T-cell (primary cell): ENCODE measurements at regions not wholly inside any gene's neighbourhood (a gene's known extent, or its start where the extent isn't known, plus 50 kb on each side); places are given as distances from the start of the nearest gene placed in this dataset.

Experiments
- ATAC-seq, 4 experiments: fragments of 200-7000 bp in 3 of 4; fragments of 150-1000 bp in 1 of 4; cut with Tn5 transposase; replicated peaks in 1 of 4; 1 replicate in 3 of 4; 2 replicates in 1 of 4; pipeline ENCODE4 v1.10.0; 2021; ENCODE audit warnings: moderate library complexity in 3 of 4, mild to moderate bottlenecking in 2 of 4, moderate number of reproducible peaks in 1 of 4
- CTCF ChIA-PET, 2 donors: fragments of 300-600 bp; sonication (Branson Sonifier 250); formaldehyde crosslinking; loops; one replicate each; lab custom pipeline; 2022; ENCODE audit warnings: antibody characterized with exemption in 2 of 2; lab: Charles Lee
- POLR2A ChIA-PET, 2 donors: fragments of 300-600 bp; sonication (Branson Sonifier 250); formaldehyde crosslinking; loops; one replicate each; lab custom pipeline; 2022; ENCODE audit warnings: antibody characterized with exemption in 2 of 2; lab: Charles Lee
- DNase-seq, 35 experiments: peaks; one replicate each; pipeline versions ENCODE4 v3.0.0 to v3.0.0-alpha.2; 2013 to 2023
- H3K27ac ChIP-seq: one replicate; pipeline ENCODE4 v1.5.1; 2013; ENCODE audit warnings: low read length
- H3K27me3 ChIP-seq, 2 experiments: replicated peaks in 1 of 2; 1 replicate in 1 of 2; 2 replicates in 1 of 2; pipeline versions ENCODE4 v1.6.1 to v1.7.0; 2013; ENCODE audit warnings: low read length in 1 of 2, mixed read lengths in 1 of 2; ENCODE audit not compliant: control insufficient read depth in 2 of 2, insufficient read depth in 2 of 2; ENCODE audit errors: extremely low read depth in 1 of 2
- H3K36me3 ChIP-seq, 2 donors: 1 replicate in 1 of 2; 2 replicates in 1 of 2; pipeline versions ENCODE4 v1.6.1 to v1.7.0; 2013; ENCODE audit warnings: low read length in 1 of 2; ENCODE audit not compliant: control insufficient read depth in 2 of 2, insufficient read depth in 1 of 2; ENCODE audit errors: extremely low read depth in 1 of 2
- H3K4me1 ChIP-seq, 2 experiments: 1 replicate in 1 of 2; 2 replicates in 1 of 2; pipeline versions ENCODE4 v1.6.1 to v1.7.0; 2013; ENCODE audit warnings: low read length in 2 of 2, mixed read lengths in 1 of 2; ENCODE audit not compliant: insufficient read depth in 2 of 2, control insufficient read depth in 1 of 2; ENCODE audit errors: extremely low read depth in 1 of 2
- H3K4me3 ChIP-seq, 2 donors: 1 replicate in 1 of 2; 2 replicates in 1 of 2; pipeline versions ENCODE4 v1.5.1 to v1.7.0; 2013; ENCODE audit warnings: mild to moderate bottlenecking in 2 of 2, low read length in 1 of 2, moderate library complexity in 1 of 2; ENCODE audit not compliant: control insufficient read depth in 1 of 2; ENCODE audit errors: extremely low read depth in 1 of 2
- H3K9me3 ChIP-seq: 2 replicates; pipeline ENCODE4 v1.7.0; 2013
- H3K27ac Mint-ChIP-seq, 2 donors: one replicate each; pipeline ENCODE4 v1.8.0; 2020 to 2021; ENCODE audit warnings: mild to moderate bottlenecking in 2 of 2, mixed read lengths in 2 of 2
- H3K27me3 Mint-ChIP-seq, 2 donors: one replicate each; pipeline ENCODE4 v1.8.0; 2021 to 2022; ENCODE audit warnings: mixed read lengths in 2 of 2
- H3K36me3 Mint-ChIP-seq: one replicate; pipeline ENCODE4 v1.8.0; 2021; ENCODE audit warnings: mixed read lengths
- H3K4me1 Mint-ChIP-seq, 3 donors: one replicate each; pipeline ENCODE4 v1.8.0; 2020 to 2022; ENCODE audit warnings: mixed read lengths in 3 of 3, mild to moderate bottlenecking in 1 of 3
- H3K4me3 Mint-ChIP-seq, 3 donors: one replicate each; pipeline ENCODE4 v1.8.0; 2020 to 2022; ENCODE audit warnings: mild to moderate bottlenecking in 3 of 3, mixed read lengths in 3 of 3, moderate library complexity in 3 of 3
- H3K9me3 Mint-ChIP-seq, 3 donors: one replicate each; pipeline ENCODE4 v1.8.0; 2020 to 2022; ENCODE audit warnings: mixed read lengths in 3 of 3
- WGBS: methylation state at CpG from one replicate; pipeline ENCODE4 v1.1.5; 2013; ENCODE audit warnings: missing lambda C conversion rate; ENCODE audit not compliant: insufficient coverage; 5-methylcytosine and 5-hydroxymethylcytosine counted together

GRCh38 chr5:136642976-136643375 lies 277.6 kb upstream of the TRPC7 start:
- H3K36me3 ChIP-seq = no peaks in the 10 kb centered on the region
- 71% methylated on average over 2 of the region's 2 CpGs for WGBS
- DNase-seq = no peak
- ChIA-PET POLR2A (no interaction called here), CTCF (no interaction called here)
- H3K4me3 ChIP-seq = no peak overlapping the region
- no peak for ATAC-seq
- peaks cover 0 to 4% (median 1%) of the 10 kb centered on the region in 3 donors for H3K9me3 Mint-ChIP-seq
- no peaks in the 10 kb centered on the region for H3K27me3 ChIP-seq
- no peaks in the 10 kb centered on the region for H3K4me1 Mint-ChIP-seq
- no peaks in the 10 kb centered on the region for H3K4me1 ChIP-seq
- no peak overlapping the region for H3K27ac ChIP-seq
- no peaks in the 10 kb centered on the region for H3K9me3 ChIP-seq
- H3K4me3 Mint-ChIP-seq = no peak overlapping the region
- H3K27me3 Mint-ChIP-seq = no peaks in the 10 kb centered on the region
- no peaks in the 10 kb centered on the region for H3K36me3 Mint-ChIP-seq
- H3K27ac Mint-ChIP-seq = no peak overlapping the region

- Histone ChIP-seq H3K36me3 (no peaks in the 10 kb centered on the region), H3K9me3 (no peaks in the 10 kb centered on the region), H3K27ac (no peak overlapping the region), H3K4me1 (no peaks in the 10 kb centered on the region), H3K27me3 (no peaks in the 10 kb centered on the region), H3K4me3 (no peak overlapping the region)
- no peak overlapping the region for H3K4me3 Mint-ChIP-seq
- no peak overlapping the region for H3K27ac Mint-ChIP-seq
- peaks cover 0 to 4% (median 1%) of the 10 kb centered on the region in 3 donors for H3K9me3 Mint-ChIP-seq
- CTCF ChIA-PET = no interaction called here
- POLR2A ChIA-PET = no interaction called here
- no peaks in the 10 kb centered on the region for H3K27me3 Mint-ChIP-seq
- no peaks in the 10 kb centered on the region for H3K36me3 Mint-ChIP-seq
- 89% methylated on average over 3 of the region's 3 CpGs for WGBS
- no peak for ATAC-seq
- no peaks in the 10 kb centered on the region for H3K4me1 Mint-ChIP-seq
- no peak for DNase-seq
Measured at GRCh38 chr5:136639616-136640015, 274.3 kb upstream of the TRPC7 start.

GRCh38 chr5:136638084-136638483 lies 272.7 kb upstream of the TRPC7 start:
- no peak overlapping the region for H3K4me3 ChIP-seq
- ChIA-PET CTCF (no interaction called here), POLR2A (no interaction called here)
- DNase-seq (no peak), ATAC-seq (no peak)
- Mint-ChIP-seq H3K4me3 (no peak overlapping the region), H3K4me1 (no peaks in the 10 kb centered on the region), H3K27me3 (no peaks in the 10 kb centered on the region), H3K36me3 (no peaks in the 10 kb centered on the region), H3K9me3 (peaks cover 0 to 4% (median 1%) of the 10 kb centered on the region in 3 donors), H3K27ac (no peak overlapping the region)
- H3K27ac ChIP-seq = no peak overlapping the region
- no CpG with 5 or more reads among the region's 1 CpG for WGBS
- no peaks in the 10 kb centered on the region for H3K4me1 ChIP-seq
- H3K9me3 ChIP-seq = no peaks in the 10 kb centered on the region
- H3K36me3 ChIP-seq = no peaks in the 10 kb centered on the region
- H3K27me3 ChIP-seq = no peaks in the 10 kb centered on the region

DNA sequence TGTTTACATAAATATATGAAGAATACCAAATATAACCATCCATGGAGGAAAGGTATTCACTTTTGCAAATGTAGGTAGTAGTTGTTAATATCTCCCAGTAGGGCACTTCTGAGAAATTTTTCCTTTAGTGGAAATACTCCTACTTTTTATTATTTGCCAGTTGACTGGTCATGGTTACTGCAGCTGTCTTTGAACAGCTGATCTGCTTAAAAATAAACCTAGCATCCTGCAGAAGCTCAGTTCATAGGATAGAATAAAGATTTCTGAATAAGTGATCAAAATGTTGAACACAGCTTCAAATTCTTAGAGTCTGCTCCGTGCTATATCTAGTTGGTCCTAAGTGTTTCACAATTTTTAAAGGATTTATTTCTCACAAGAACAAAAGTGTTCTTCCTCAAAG lies 270.7 kb upstream of the TRPC7 start:
- DNase-seq (no peak), ATAC-seq (no peak)
- H3K27ac Mint-ChIP-seq = no peak overlapping the region
- no peaks in the 10 kb centered on the region for H3K27me3 ChIP-seq
- no peak overlapping the region for H3K4me3 ChIP-seq
- POLR2A ChIA-PET = no interaction called here
- H3K27me3 Mint-ChIP-seq = no peaks in the 10 kb centered on the region
- no peak overlapping the region for H3K4me3 Mint-ChIP-seq
- no peaks in the 10 kb centered on the region for H3K36me3 Mint-ChIP-seq
- no peaks in the 10 kb centered on the region for H3K36me3 ChIP-seq
- WGBS = no CpG with 5 or more reads among the region's 1 CpG
- H3K4me1 Mint-ChIP-seq = no peaks in the 10 kb centered on the region
- no peaks in the 10 kb centered on the region for H3K9me3 ChIP-seq
- no peaks in the 10 kb centered on the region for H3K4me1 ChIP-seq
- H3K9me3 Mint-ChIP-seq = peaks cover 0 to 4% (median 0%) of the 10 kb centered on the region in 3 donors
- CTCF ChIA-PET = no interaction called here
- no peak overlapping the region for H3K27ac ChIP-seq

GRCh38 chr5:136631186-136631585 lies 265.8 kb upstream of the TRPC7 start:
- H3K4me3 Mint-ChIP-seq = no peak overlapping the region
- no peaks in the 10 kb centered on the region for H3K36me3 Mint-ChIP-seq
- WGBS = no CpG with 5 or more reads among the region's 1 CpG
- H3K27ac ChIP-seq = no peak overlapping the region
- no peaks in the 10 kb centered on the region for H3K4me1 ChIP-seq
- POLR2A ChIA-PET = no interaction called here
- H3K9me3 ChIP-seq = no peaks in the 10 kb centered on the region
- no peaks in the 10 kb centered on the region for H3K27me3 ChIP-seq
- H3K27me3 Mint-ChIP-seq = no peaks in the 10 kb centered on the region
- H3K4me3 ChIP-seq = no peak overlapping the region
- no peaks in the 10 kb centered on the region for H3K4me1 Mint-ChIP-seq
- CTCF ChIA-PET = no interaction called here
- no peak for ATAC-seq
- H3K27ac Mint-ChIP-seq = no peak overlapping the region
- H3K9me3 Mint-ChIP-seq = peaks cover 0 to 6% (median 0%) of the 10 kb centered on the region in 3 donors
- DNase-seq = no peak
- H3K36me3 ChIP-seq = no peaks in the 10 kb centered on the region

DNA sequence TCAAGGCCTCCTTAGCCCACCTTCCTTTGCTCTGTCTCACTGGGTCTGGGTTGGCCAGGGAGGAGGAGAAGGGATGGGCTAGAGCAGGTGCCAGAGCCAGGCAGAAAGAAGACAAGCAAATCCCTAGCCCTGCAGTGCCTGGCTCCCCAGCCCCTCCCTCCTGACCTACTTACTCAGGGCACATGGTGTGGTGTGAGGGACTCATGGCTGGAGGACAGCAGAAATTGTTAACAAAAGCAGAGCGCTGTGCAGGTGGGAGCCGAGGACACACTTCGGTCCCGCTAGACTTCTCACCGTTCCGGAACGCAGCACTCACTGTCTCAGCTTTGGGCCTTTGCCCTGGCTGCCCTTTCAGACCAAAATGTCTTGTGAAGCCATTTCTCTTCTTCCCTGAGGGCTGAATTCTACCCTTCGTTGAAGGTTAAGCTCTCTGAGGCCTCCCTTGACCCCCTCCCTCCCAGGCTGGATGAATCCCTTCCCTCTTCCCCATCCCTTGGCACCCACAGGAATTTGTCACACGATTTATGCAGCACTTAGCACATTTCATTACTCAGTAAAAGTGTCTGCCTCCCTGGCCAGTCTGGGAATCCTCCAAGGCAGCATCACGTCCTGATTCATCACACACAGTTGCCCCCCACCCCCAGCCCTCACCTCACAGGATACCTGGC lies 263.9 kb upstream of the TRPC7 start:
- no peak for DNase-seq
- no peaks in the 10 kb centered on the region for H3K4me1 Mint-ChIP-seq
- ChIA-PET POLR2A (no interaction called here), CTCF (no interaction called here)
- no peak overlapping the region for H3K4me3 ChIP-seq
- H3K36me3 ChIP-seq = no peaks in the 10 kb centered on the region
- H3K9me3 Mint-ChIP-seq = peaks cover 0 to 6% (median 0%) of the 10 kb centered on the region in 3 donors
- ATAC-seq = no peak
- H3K9me3 ChIP-seq = no peaks in the 10 kb centered on the region
- WGBS = 83% methylated on average over 10 of the region's 10 CpGs
- no peaks in the 10 kb centered on the region for H3K27me3 ChIP-seq
- H3K4me1 ChIP-seq = no peaks in the 10 kb centered on the region
- H3K27me3 Mint-ChIP-seq = no peaks in the 10 kb centered on the region
- H3K36me3 Mint-ChIP-seq = no peaks in the 10 kb centered on the region
- H3K27ac Mint-ChIP-seq = no peak overlapping the region
- no peak overlapping the region for H3K27ac ChIP-seq
- H3K4me3 Mint-ChIP-seq = no peak overlapping the region

GRCh38 chr5:136626531-136626930 lies 261.2 kb upstream of the TRPC7 start:
- POLR2A ChIA-PET = no interaction called here
- 100% methylated on average over 1 of the region's 2 CpGs for WGBS
- ATAC-seq = no peak
- Histone ChIP-seq H3K4me3 (no peak overlapping the region), H3K9me3 (no peaks in the 10 kb centered on the region), H3K4me1 (no peaks in the 10 kb centered on the region), H3K27me3 (no peaks in the 10 kb centered on the region), H3K27ac (no peak overlapping the region), H3K36me3 (no peaks in the 10 kb centered on the region)
- Mint-ChIP-seq H3K4me1 (no peaks in the 10 kb centered on the region), H3K36me3 (no peaks in the 10 kb centered on the region), H3K4me3 (no peak overlapping the region), H3K27me3 (no peaks in the 10 kb centered on the region), H3K9me3 (peaks cover 0 to 6% (median 0%) of the 10 kb centered on the region in 3 donors), H3K27ac (no peak overlapping the region)
- CTCF ChIA-PET = no interaction called here
- DNase-seq = no peak
